Osteocyte (in vitro differentiated cells): ENCODE measurements at regions not wholly inside any gene's neighbourhood (a gene's known extent, or its start where the extent isn't known, plus 50 kb on each side); places are given as distances from the start of the nearest gene placed in this dataset.
"Not testable (repeated sequence)": the region's sequence is repeated elsewhere in the genome, so short reads cannot be mapped to it uniquely, and the experiment has no call there.

ENCODE experiments used
- DNase-seq: peaks from one replicate; pipeline ENCODE4 v3.0.0; 2021; ENCODE audit warnings: mixed read lengths; ENCODE audit not compliant: unreplicated experiment; ENCODE audit errors: extremely low spot score
- H3K27ac Mint-ChIP-seq: one replicate; pipeline ENCODE4 v1.8.0; 2021; ENCODE audit warnings: mild to moderate bottlenecking, mixed read lengths; ENCODE audit not compliant: unreplicated experiment
- H3K27me3 Mint-ChIP-seq: one replicate; pipeline ENCODE4 v1.8.0; 2021; ENCODE audit warnings: mixed read lengths; ENCODE audit not compliant: unreplicated experiment
- H3K36me3 Mint-ChIP-seq: one replicate; pipeline ENCODE4 v1.8.0; 2021; ENCODE audit warnings: mixed read lengths; ENCODE audit not compliant: unreplicated experiment
- H3K4me1 Mint-ChIP-seq: one replicate; pipeline ENCODE4 v1.8.0; 2021; ENCODE audit warnings: mixed read lengths; ENCODE audit not compliant: unreplicated experiment
- H3K4me3 Mint-ChIP-seq: one replicate; pipeline ENCODE4 v1.8.0; 2021; ENCODE audit warnings: mild to moderate bottlenecking, moderate library complexity, mixed read lengths; ENCODE audit not compliant: unreplicated experiment
- H3K9me3 Mint-ChIP-seq: one replicate; pipeline ENCODE4 v1.8.0; 2021; ENCODE audit warnings: mixed read lengths; ENCODE audit not compliant: unreplicated experiment
- CTCF ChIP-seq: fragments of 200-600 bp; sonication (generic); IDR thresholded peaks from 2 replicates; pipeline ENCODE4 v1.5.0; 2021; ENCODE audit warnings: antibody characterized with exemption, mild to moderate bottlenecking, moderate library complexity

DNA sequence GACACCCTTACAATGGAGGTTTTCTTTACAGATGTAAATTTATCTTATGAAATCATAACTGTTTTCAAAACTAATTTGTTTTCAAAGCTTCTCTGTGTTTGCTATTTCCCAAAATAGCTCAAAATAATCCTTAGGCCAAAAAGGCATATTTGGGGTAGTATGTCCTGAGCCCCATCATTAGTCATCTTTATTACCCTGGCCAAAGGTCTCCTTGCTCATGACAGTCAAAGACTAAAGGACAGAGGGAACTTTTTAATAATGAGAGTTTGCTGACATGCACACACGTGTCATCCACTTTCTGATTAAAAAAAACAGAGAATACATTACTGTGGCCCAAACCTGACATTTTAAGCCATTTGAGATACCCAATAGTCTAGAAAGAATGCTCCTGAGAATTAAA lies 221.9 kb upstream of the DUSP10 start:
- TF ChIP-seq CTCF = no peak
- Mint-ChIP-seq H3K4me1 (peaks cover 8% of the 10 kb centered on the region), H3K4me3 (no peak overlapping the region), H3K36me3 (no peaks in the 10 kb centered on the region), H3K9me3 (no peaks in the 10 kb centered on the region), H3K27ac (no peak overlapping the region), H3K27me3 (no peaks in the 10 kb centered on the region)
- no peak for DNase-seq

GRCh38 chr1:221962385-221962784 lies 220.5 kb upstream of the DUSP10 start:
- DNase-seq = no peak
- Mint-ChIP-seq H3K27me3 (no peaks in the 10 kb centered on the region), H3K9me3 (no peaks in the 10 kb centered on the region), H3K4me3 (no peak overlapping the region), H3K4me1 (peaks cover 8% of the 10 kb centered on the region), H3K36me3 (no peaks in the 10 kb centered on the region), H3K27ac (no peak overlapping the region)
- TF ChIP-seq CTCF = no peak

- Mint-ChIP-seq H3K36me3 (no peaks in the 10 kb centered on the region), H3K27me3 (no peaks in the 10 kb centered on the region), H3K4me3 (no peak overlapping the region), H3K4me1 (peaks cover 8% of the 10 kb centered on the region), H3K27ac (no peak overlapping the region), H3K9me3 (no peaks in the 10 kb centered on the region)
- no peak for TF ChIP-seq CTCF
- DNase-seq = no peak
These were observed 219.8 kb upstream of the DUSP10 start for GRCh38 chr1:221961532-221962292.

DNA sequence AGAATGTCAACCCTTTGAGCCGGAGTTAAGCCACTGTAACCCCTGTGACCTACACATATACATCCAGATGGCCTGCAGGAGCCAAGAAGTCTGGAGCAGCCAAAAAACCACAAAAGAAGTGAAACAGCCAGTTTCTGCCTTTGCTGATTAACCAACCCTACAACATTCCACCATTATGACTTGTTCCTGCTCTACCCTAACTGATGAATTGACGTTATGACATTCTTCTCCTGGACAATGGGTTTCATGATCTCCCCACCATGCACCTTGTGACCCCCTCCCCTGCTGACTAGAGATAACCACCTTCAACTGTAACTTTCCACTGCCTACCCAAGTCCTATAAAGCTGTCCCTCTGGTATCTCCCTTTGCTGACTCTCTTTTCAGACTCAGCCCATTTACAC lies 216.3 kb upstream of the DUSP10 start:
- not testable (repeated sequence) for H3K4me3 Mint-ChIP-seq, H3K27ac Mint-ChIP-seq, DNase-seq, H3K27me3 Mint-ChIP-seq, H3K9me3 Mint-ChIP-seq, H3K36me3 Mint-ChIP-seq, H3K4me1 Mint-ChIP-seq

- H3K27me3 Mint-ChIP-seq, H3K9me3 Mint-ChIP-seq, H3K4me3 Mint-ChIP-seq, H3K27ac Mint-ChIP-seq, H3K4me1 Mint-ChIP-seq, DNase-seq, H3K36me3 Mint-ChIP-seq: not testable (repeated sequence)
These were observed 215.5 kb upstream of the DUSP10 start for GRCh38 chr1:221957350-221957749.

DNA sequence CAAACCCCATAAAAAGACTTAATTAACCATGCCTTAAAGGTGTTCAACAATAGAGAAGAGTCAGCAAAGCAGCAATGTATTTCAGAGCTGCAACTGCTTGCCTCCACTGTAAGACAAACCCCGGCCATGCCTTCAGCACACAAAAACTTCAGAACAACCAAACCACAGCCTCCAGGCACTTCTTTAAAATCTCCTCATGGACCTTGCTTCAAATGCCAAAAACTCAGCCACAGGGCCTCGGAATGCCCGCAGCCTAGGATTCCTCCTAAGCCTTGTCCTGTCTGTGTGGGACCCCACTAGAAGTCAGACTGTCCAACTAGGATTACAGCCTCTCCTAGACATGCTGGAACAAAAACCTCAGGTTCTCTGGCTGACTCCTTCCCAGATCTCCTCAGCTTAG lies 208.1 kb upstream of the DUSP10 start:
- DNase-seq = no peak
- no peak for TF ChIP-seq CTCF
- H3K9me3 Mint-ChIP-seq = peaks cover 7% of the 10 kb centered on the region
- no peak overlapping the region for H3K4me3 Mint-ChIP-seq
- no peaks in the 10 kb centered on the region for H3K4me1 Mint-ChIP-seq
- H3K36me3 Mint-ChIP-seq = no peaks in the 10 kb centered on the region
- peaks cover 5% of the 10 kb centered on the region for H3K27me3 Mint-ChIP-seq
- H3K27ac Mint-ChIP-seq = no peak overlapping the region
